ENCODE measurements at regions not wholly inside any gene's neighbourhood (a gene's known extent, or its start where the extent isn't known, plus 50 kb on each side); places are given as distances from the start of the nearest gene placed in this dataset.

DNA sequence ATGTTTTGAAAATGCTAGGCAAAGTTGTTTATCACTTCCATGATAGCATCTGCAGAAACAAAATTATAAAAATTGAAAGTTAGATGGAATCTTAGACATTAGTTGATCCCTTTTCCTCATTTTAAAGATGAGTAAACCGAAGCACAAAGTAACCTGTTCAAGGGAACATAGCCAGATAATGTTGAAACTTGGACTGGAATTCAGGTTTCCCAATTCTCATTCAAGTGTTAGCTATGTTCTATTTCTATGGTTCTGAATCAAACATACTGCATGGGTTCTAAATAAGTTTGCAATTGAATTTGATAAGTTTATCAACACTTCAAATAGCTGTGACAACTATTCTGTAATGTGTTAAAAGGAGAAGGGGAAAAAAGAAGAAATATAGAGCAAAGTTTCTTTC lies 122.4 kb upstream of the SOX5 start:
- TF ChIP-seq, protein P1, sequence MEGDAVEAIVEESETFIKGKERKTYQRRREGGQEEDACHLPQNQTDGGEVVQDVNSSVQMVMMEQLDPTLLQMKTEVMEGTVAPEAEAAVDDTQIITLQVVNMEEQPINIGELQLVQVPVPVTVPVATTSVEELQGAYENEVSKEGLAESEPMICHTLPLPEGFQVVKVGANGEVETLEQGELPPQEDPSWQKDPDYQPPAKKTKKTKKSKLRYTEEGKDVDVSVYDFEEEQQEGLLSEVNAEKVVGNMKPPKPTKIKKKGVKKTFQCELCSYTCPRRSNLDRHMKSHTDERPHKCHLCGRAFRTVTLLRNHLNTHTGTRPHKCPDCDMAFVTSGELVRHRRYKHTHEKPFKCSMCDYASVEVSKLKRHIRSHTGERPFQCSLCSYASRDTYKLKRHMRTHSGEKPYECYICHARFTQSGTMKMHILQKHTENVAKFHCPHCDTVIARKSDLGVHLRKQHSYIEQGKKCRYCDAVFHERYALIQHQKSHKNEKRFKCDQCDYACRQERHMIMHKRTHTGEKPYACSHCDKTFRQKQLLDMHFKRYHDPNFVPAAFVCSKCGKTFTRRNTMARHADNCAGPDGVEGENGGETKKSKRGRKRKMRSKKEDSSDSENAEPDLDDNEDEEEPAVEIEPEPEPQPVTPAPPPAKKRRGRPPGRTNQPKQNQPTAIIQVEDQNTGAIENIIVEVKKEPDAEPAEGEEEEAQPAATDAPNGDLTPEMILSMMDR (IDR thresholded peaks at IDR 0.05; ENCODE audit: insufficient read depth, low read length, poor library complexity, severe bottlenecking): no peak
- TF ChIP-seq EZH2phosphoT487 (conservative IDR thresholded peaks at IDR 0.05; ENCODE audit: low read length): no peak
